SU-DHL-6 (cell line): ENCODE measurements at regions not wholly inside any gene's neighbourhood (a gene's known extent, or its start where the extent isn't known, plus 50 kb on each side); places are given as distances from the start of the nearest gene placed in this dataset.
"Not testable (repeated sequence)": the region's sequence is repeated elsewhere in the genome, so short reads cannot be mapped to it uniquely, and the experiment has no call there.

Source experiments
- EZH2phosphoT487 ChIP-seq: fragments of 200-600 bp; sonication (generic), shearing (Covaris generic); conservative IDR thresholded peaks from 2 replicates; pipeline ENCODE4 v1.6.1; 2018; ENCODE audit warnings: mild to moderate bottlenecking, antibody characterized with exemption, low read length, moderate library complexity, mixed read lengths
- TF ChIP-seq, protein P1 (sequence below): fragments of 200-600 bp; sonication (generic); IDR thresholded peaks from one replicate; pipeline ENCODE4 v1.5.1; 2017; ENCODE audit warnings: antibody characterized with exemption, mild to moderate bottlenecking, low read length, moderate library complexity; ENCODE audit not compliant: insufficient read depth, poor library complexity, severe bottlenecking

GRCh38 chr11:71698961-71699360 lies 116.3 kb upstream of the KRTAP5-11 start:
- TF ChIP-seq, protein P1, sequence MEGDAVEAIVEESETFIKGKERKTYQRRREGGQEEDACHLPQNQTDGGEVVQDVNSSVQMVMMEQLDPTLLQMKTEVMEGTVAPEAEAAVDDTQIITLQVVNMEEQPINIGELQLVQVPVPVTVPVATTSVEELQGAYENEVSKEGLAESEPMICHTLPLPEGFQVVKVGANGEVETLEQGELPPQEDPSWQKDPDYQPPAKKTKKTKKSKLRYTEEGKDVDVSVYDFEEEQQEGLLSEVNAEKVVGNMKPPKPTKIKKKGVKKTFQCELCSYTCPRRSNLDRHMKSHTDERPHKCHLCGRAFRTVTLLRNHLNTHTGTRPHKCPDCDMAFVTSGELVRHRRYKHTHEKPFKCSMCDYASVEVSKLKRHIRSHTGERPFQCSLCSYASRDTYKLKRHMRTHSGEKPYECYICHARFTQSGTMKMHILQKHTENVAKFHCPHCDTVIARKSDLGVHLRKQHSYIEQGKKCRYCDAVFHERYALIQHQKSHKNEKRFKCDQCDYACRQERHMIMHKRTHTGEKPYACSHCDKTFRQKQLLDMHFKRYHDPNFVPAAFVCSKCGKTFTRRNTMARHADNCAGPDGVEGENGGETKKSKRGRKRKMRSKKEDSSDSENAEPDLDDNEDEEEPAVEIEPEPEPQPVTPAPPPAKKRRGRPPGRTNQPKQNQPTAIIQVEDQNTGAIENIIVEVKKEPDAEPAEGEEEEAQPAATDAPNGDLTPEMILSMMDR, result not testable (repeated sequence)
- not testable (repeated sequence) for TF ChIP-seq EZH2phosphoT487
